ENCODE measurements at regions not wholly inside any gene's neighbourhood (a gene's known extent, or its start where the extent isn't known, plus 50 kb on each side); places are given as distances from the start of the nearest gene placed in this dataset.

DNA sequence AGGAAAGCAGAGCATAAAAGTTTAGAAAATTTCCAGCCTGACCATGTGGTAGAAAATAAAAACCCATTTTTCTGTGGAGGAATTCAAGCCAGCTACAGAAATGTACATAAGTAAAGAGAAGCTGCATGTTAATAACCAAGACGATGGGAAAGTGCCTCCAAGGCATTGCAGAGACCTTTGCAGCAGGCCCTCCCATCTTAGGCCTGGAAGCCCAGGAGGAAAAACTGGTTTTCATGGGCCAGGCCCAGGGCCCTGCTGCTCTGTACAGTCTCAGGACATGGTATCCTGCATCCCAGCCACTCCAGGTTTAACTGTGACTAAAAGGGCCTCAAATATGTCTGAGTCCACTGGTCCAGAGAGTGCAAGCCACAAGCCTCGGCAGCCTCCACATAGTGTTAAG is 754.8 kb upstream of the RIOK2 start:
- H3K27me3 Mint-ChIP-seq: no peaks in the 10 kb centered on the region
- no peak for TF ChIP-seq CTCF (IDR thresholded peaks at IDR 0.05)
- no peak for TF ChIP-seq EZH2 (IDR thresholded peaks at IDR 0.05; ENCODE audit: borderline replicate concordance, insufficient read depth, low read depth, low read length, poor library complexity, severe bottlenecking)
- WGBS (ENCODE audit: insufficient coverage): 66% methylated on average over 2 of the region's 2 CpGs
- no peaks in the 10 kb centered on the region for H3K4me1 ChIP-seq (ENCODE audit: control insufficient read depth in 2 of 2, insufficient read depth in 2 of 2, low read length in 2 of 2)
- intact Hi-C loops (cut with micrococcal nuclease): no loop called here
- H3K27ac ChIP-seq (ENCODE audit: low read length in 2 of 2): no peak overlapping the region
- no peaks in the 10 kb centered on the region for H4K20me1 ChIP-seq (ENCODE audit: control insufficient read depth, insufficient read depth, low read length, poor library complexity, severe bottlenecking)
- H3K4me1 Mint-ChIP-seq: no peaks in the 10 kb centered on the region
- H3K36me3 ChIP-seq (replicated peaks in 1 of 2; ENCODE audit: control extremely low read depth in 1 of 2, control insufficient read depth in 1 of 2, extremely low read depth in 1 of 2, insufficient read depth in 2 of 2, low read length in 1 of 2): no peaks in the 10 kb centered on the region
- no peaks in the 10 kb centered on the region for H3K27me3 ChIP-seq (replicated peaks in 1 of 4; ENCODE audit: control extremely low read depth in 1 of 4, control insufficient read depth in 3 of 4, insufficient read depth in 4 of 4, low read length in 3 of 4)
- peaks cover 0 to 7% (median 0%) of the 10 kb centered on the region in 3 donors for H3K9me3 ChIP-seq (ENCODE audit: control extremely low read depth in 1 of 3, control insufficient read depth in 2 of 3, insufficient read depth in 1 of 3, low read length in 2 of 3)
- H3K4me2 ChIP-seq (replicated peaks; ENCODE audit: low read depth, low read length, poor library complexity, severe bottlenecking): no peak overlapping the region
- H3K79me2 ChIP-seq (ENCODE audit: control insufficient read depth, insufficient read depth, low read length): no peaks in the 10 kb centered on the region
- no peak overlapping the region for H3K4me3 ChIP-seq (ENCODE audit: control extremely low read depth in 1 of 5, extremely low read depth in 1 of 5, insufficient read depth in 1 of 5, low read depth in 2 of 5, low read length in 4 of 5)
- DNase-seq (no peak), ATAC-seq (ENCODE audit: low read depth) (no peak)
- CTCF ChIA-PET: no interaction called here
- H2AFZ ChIP-seq (ENCODE audit: insufficient read depth, low read depth, low read length, poor library complexity, severe bottlenecking): no peak overlapping the region
- no peaks in the 10 kb centered on the region for H3K9me3 Mint-ChIP-seq (ENCODE audit: insufficient read depth)
- H3K27ac Mint-ChIP-seq: no peak overlapping the region
- H3K4me3 Mint-ChIP-seq: no peak overlapping the region
- POLR2A ChIA-PET: no interaction called here
- no peak overlapping the region for H3K9ac ChIP-seq (ENCODE audit: low read length)

DNA sequence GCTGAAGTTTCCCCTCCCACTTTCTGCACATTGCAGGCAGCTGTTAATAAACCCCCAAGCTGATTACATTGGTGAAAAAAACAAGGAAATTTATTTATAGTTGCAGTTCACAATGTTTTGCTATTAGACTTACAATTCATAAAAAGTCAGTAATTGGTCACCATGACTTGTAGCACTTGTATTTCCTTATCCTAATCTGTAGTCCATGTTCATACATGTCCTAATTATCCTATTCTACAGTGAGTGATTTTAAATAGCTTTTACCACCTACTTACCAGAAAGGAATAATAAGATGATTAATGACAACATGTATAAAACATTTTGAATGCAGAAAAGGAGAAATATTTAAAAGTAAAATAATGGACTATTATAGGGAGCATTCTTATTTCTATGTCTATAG is 760.0 kb upstream of the RIOK2 start:
- H3K9me3 Mint-ChIP-seq (ENCODE audit: insufficient read depth): no peaks in the 10 kb centered on the region
- H3K27ac Mint-ChIP-seq: no peak overlapping the region
- ATAC-seq (ENCODE audit: low read depth): no peak
- Histone ChIP-seq H3K9ac (ENCODE audit: low read length) (no peak overlapping the region), H2AFZ (ENCODE audit: insufficient read depth, low read depth, low read length, poor library complexity, severe bottlenecking) (no peak overlapping the region), H3K9me3 (ENCODE audit: control extremely low read depth in 1 of 3, control insufficient read depth in 2 of 3, insufficient read depth in 1 of 3, low read length in 2 of 3) (peaks cover 0 to 4% (median 0%) of the 10 kb centered on the region in 3 donors), H3K4me2 (replicated peaks; ENCODE audit: low read depth, low read length, poor library complexity, severe bottlenecking) (no peak overlapping the region), H3K27me3 (replicated peaks in 1 of 4; ENCODE audit: control extremely low read depth in 1 of 4, control insufficient read depth in 3 of 4, insufficient read depth in 4 of 4, low read length in 3 of 4) (no peaks in the 10 kb centered on the region), H4K20me1 (ENCODE audit: control insufficient read depth, insufficient read depth, low read length, poor library complexity, severe bottlenecking) (no peaks in the 10 kb centered on the region), H3K4me3 (ENCODE audit: control extremely low read depth in 1 of 5, extremely low read depth in 1 of 5, insufficient read depth in 1 of 5, low read depth in 2 of 5, low read length in 4 of 5) (no peak overlapping the region), H3K36me3 (replicated peaks in 1 of 2; ENCODE audit: control extremely low read depth in 1 of 2, control insufficient read depth in 1 of 2, extremely low read depth in 1 of 2, insufficient read depth in 2 of 2, low read length in 1 of 2) (no peaks in the 10 kb centered on the region), H3K79me2 (ENCODE audit: control insufficient read depth, insufficient read depth, low read length) (no peaks in the 10 kb centered on the region), H3K27ac (ENCODE audit: low read length in 2 of 2) (no peak overlapping the region), H3K4me1 (ENCODE audit: control insufficient read depth in 2 of 2, insufficient read depth in 2 of 2, low read length in 2 of 2) (no peaks in the 10 kb centered on the region)
- no peak overlapping the region for H3K4me3 Mint-ChIP-seq
- POLR2A ChIA-PET: no interaction called here
- DNase-seq: no peak
- intact Hi-C loops (cut with micrococcal nuclease): no loop called here
- CTCF ChIA-PET: no interaction called here
- TF ChIP-seq CTCF (IDR thresholded peaks at IDR 0.05) (no peak), EZH2 (IDR thresholded peaks at IDR 0.05; ENCODE audit: borderline replicate concordance, insufficient read depth, low read depth, low read length, poor library complexity, severe bottlenecking) (no peak)
- H3K4me1 Mint-ChIP-seq: no peaks in the 10 kb centered on the region
- no peaks in the 10 kb centered on the region for H3K27me3 Mint-ChIP-seq
